HepG2 (cell line): ENCODE measurements at regions not wholly inside any gene's neighbourhood (a gene's known extent, or its start where the extent isn't known, plus 50 kb on each side); places are given as distances from the start of the nearest gene placed in this dataset.

Source experiments
- ATF2 ChIP-seq: sonication (generic); formaldehyde crosslinking; IDR thresholded peaks from 2 replicates; pipeline ENCODE4 v1.4.0; 2020; ENCODE audit warnings: missing genetic modification reagents
- CHD4 ChIP-seq: fragments of 200-600 bp; sonication (generic); IDR thresholded peaks from 2 replicates; pipeline ENCODE4 v1.7.0; 2017; ENCODE audit warnings: mild to moderate bottlenecking, low read length, borderline replicate concordance
- CTCF ChIP-seq: sonication (generic); formaldehyde crosslinking; IDR thresholded peaks from 2 replicates; pipeline ENCODE4 v1.5.0; 2020; ENCODE audit warnings: mild to moderate bottlenecking, missing genetic modification reagents, moderate library complexity
- FOXA1 ChIP-seq, 2 experiments: fragments of 450-650 bp in 1 of 2; sonication (generic) in 1 of 2; formaldehyde crosslinking in 1 of 2; IDR thresholded peaks; 2 replicates each; pipeline versions ENCODE4 v1.4.0 to v1.6.1; 2016 to 2020; ENCODE audit warnings: missing genetic modification reagents in 1 of 2
- IKZF5 ChIP-seq: IDR thresholded peaks from 2 replicates; pipeline ENCODE4 v1.6.1; 2018; ENCODE audit warnings: missing genetic modification reagents, mild to moderate bottlenecking, missing compliant biosample characterization
- JDP2 ChIP-seq: sonication (generic); formaldehyde crosslinking; IDR thresholded peaks from 2 replicates; pipeline ENCODE4 v1.8.1; 2022; ENCODE audit warnings: missing genetic modification reagents, borderline replicate concordance
- KAT7 ChIP-seq: IDR thresholded peaks from 2 replicates; pipeline ENCODE4 v1.6.1; 2018; ENCODE audit warnings: borderline replicate concordance, missing compliant biosample characterization
- MIER3 ChIP-seq: IDR thresholded peaks from 2 replicates; pipeline ENCODE4 v1.6.1; 2016; ENCODE audit warnings: missing compliant biosample characterization, borderline replicate concordance
- NR2F1 ChIP-seq, 2 experiments: fragments of 450-650 bp in 1 of 2; formaldehyde crosslinking in 1 of 2; IDR thresholded peaks; 2 replicates each; pipeline versions ENCODE4 v1.5.0 to v1.6.1; 2016 to 2020; ENCODE audit warnings: mild to moderate bottlenecking in 1 of 2, missing compliant biosample characterization in 1 of 2, missing genetic modification reagents in 1 of 2, moderate library complexity in 1 of 2
- RARA ChIP-seq: IDR thresholded peaks from 2 replicates; pipeline ENCODE4 v1.6.1; 2016; ENCODE audit warnings: missing genetic modification reagents, missing compliant biosample characterization
- RNF219 ChIP-seq: sonication (generic); formaldehyde crosslinking; IDR thresholded peaks from 2 replicates; pipeline ENCODE4 v1.5.0; 2020; ENCODE audit warnings: mild to moderate bottlenecking, missing genetic modification reagents
- SAFB2 ChIP-seq: sonication (generic); formaldehyde crosslinking; IDR thresholded peaks from 2 replicates; pipeline ENCODE4 v1.5.1; 2020; ENCODE audit warnings: missing genetic modification reagents, low read depth, mild to moderate bottlenecking, borderline replicate concordance
- ZNF20 ChIP-seq: sonication (generic); formaldehyde crosslinking; IDR thresholded peaks from 2 replicates; pipeline ENCODE4 v1.4.0; 2020; ENCODE audit warnings: mild to moderate bottlenecking, moderate library complexity, missing genetic modification reagents
- ZNF7 ChIP-seq: IDR thresholded peaks from 2 replicates; pipeline ENCODE4 v1.6.1; 2016; ENCODE audit warnings: missing biosample characterization, missing genetic modification reagents

GRCh38 chr2:239456940-239457339, 56.1 kb upstream of the HDAC4 start:
- no peak for TF ChIP-seq NR2F1 (CRISPR knock-in tag; IDR thresholded peaks at IDR 0.05)
- TF ChIP-seq CTCF (CRISPR knock-in tag) = no peak
- TF ChIP-seq KAT7 (CRISPR knock-in tag) = no peak
- no peak for TF ChIP-seq SAFB2 (CRISPR knock-in tag)
- TF ChIP-seq RNF219 = no peak
- TF ChIP-seq ZNF20 = no peak
- TF ChIP-seq RARA (CRISPR knock-in tag) = no peak
- TF ChIP-seq FOXA1 (IDR thresholded peaks at IDR 0.05) = no peak
- TF ChIP-seq FOXA1 (CRISPR knock-in tag; IDR thresholded peaks at IDR 0.05) = no peak
- no peak for TF ChIP-seq ZNF7 (CRISPR knock-in tag)
- TF ChIP-seq CHD4 = no peak
- no peak for TF ChIP-seq ATF2 (CRISPR knock-in tag)
- no peak for TF ChIP-seq MIER3
- no peak for TF ChIP-seq JDP2 (CRISPR knock-in tag)
- TF ChIP-seq IKZF5 (CRISPR knock-in tag) = no peak
